ENCODE measurements at regions not wholly inside any gene's neighbourhood (a gene's known extent, or its start where the extent isn't known, plus 50 kb on each side); places are given as distances from the start of the nearest gene placed in this dataset.
"Not testable (repeated sequence)": the region's sequence is repeated elsewhere in the genome, so short reads cannot be mapped to it uniquely, and the experiment has no call there.

GRCh38 chr1:101444873-101445618 lies 208.2 kb downstream of the S1PR1 start:
- TF ChIP-seq CTCF (IDR thresholded peaks at IDR 0.05; ENCODE audit: low read depth, low read length, poor library complexity, severe bottlenecking) (no peak), EZH2phosphoT487 (IDR thresholded peaks at IDR 0.05; ENCODE audit: borderline replicate concordance, low read length) (no peak)
- H3K9me3 ChIP-seq (ENCODE audit: control insufficient read depth, insufficient read depth, low read length): no peaks in the 10 kb centered on the region
- H3K9me2 ChIP-seq (replicated peaks; ENCODE audit: control insufficient read depth, low read length): no peaks in the 10 kb centered on the region
- H3K79me2 ChIP-seq (ENCODE audit: control insufficient read depth, low read length): no peaks in the 10 kb centered on the region
- no peaks in the 10 kb centered on the region for H4K20me1 ChIP-seq (ENCODE audit: control insufficient read depth, insufficient read depth, low read depth, low read length)
- H3F3A ChIP-seq (ENCODE audit: control insufficient read depth, insufficient read depth): no peaks in the 10 kb centered on the region
- H3K4me2 ChIP-seq (ENCODE audit: low read length): no peak overlapping the region
- peaks cover 4% of the 10 kb centered on the region; the same call in 1 of the 2 replicates for H3K27me3 ChIP-seq (ENCODE audit: control insufficient read depth, low read length)
- H3K36me3 ChIP-seq (ENCODE audit: control insufficient read depth, low read length): no peaks in the 10 kb centered on the region
- no peak overlapping the region for H3K4me3 ChIP-seq (ENCODE audit: low read length)
- H3K4me1 ChIP-seq (ENCODE audit: control insufficient read depth, low read length): no peaks in the 10 kb centered on the region
- no peak overlapping the region for H3K27ac ChIP-seq (ENCODE audit: low read depth, low read length)

- H3K27ac ChIP-seq (ENCODE audit: low read depth, low read length): no peak overlapping the region
- H3K79me2 ChIP-seq (ENCODE audit: control insufficient read depth, low read length): no peaks in the 10 kb centered on the region
- H3K9me3 ChIP-seq (ENCODE audit: control insufficient read depth, insufficient read depth, low read length): no peaks in the 10 kb centered on the region
Measured at GRCh38 chr1:101448018-101448417, 211.2 kb downstream of the S1PR1 start.

GRCh38 chr1:101450691-101451090 lies 213.9 kb downstream of the S1PR1 start:
- not testable (repeated sequence) for H3K4me2 ChIP-seq (ENCODE audit: low read length); H3K79me2 ChIP-seq (ENCODE audit: control insufficient read depth, low read length); H4K20me1 ChIP-seq (ENCODE audit: control insufficient read depth, insufficient read depth, low read depth, low read length); H3K36me3 ChIP-seq (ENCODE audit: control insufficient read depth, low read length); H3K9me3 ChIP-seq (ENCODE audit: control insufficient read depth, insufficient read depth, low read length); H3K27ac ChIP-seq (ENCODE audit: low read depth, low read length); H3K4me1 ChIP-seq (ENCODE audit: control insufficient read depth, low read length); H3K27me3 ChIP-seq (ENCODE audit: control insufficient read depth, low read length); H3K4me3 ChIP-seq (ENCODE audit: low read length); H3K9me2 ChIP-seq (replicated peaks; ENCODE audit: control insufficient read depth, low read length); H3F3A ChIP-seq (ENCODE audit: control insufficient read depth, insufficient read depth)

More at GRCh38 chr1:101448018-101448417, 211.2 kb downstream of the S1PR1 start:
- TF ChIP-seq EZH2phosphoT487 (IDR thresholded peaks at IDR 0.05; ENCODE audit: borderline replicate concordance, low read length) (no peak), CTCF (IDR thresholded peaks at IDR 0.05; ENCODE audit: low read depth, low read length, poor library complexity, severe bottlenecking) (no peak)
- H3F3A ChIP-seq (ENCODE audit: control insufficient read depth, insufficient read depth): no peaks in the 10 kb centered on the region
- no peaks in the 10 kb centered on the region for H4K20me1 ChIP-seq (ENCODE audit: control insufficient read depth, insufficient read depth, low read depth, low read length)
- no peak overlapping the region for H3K4me3 ChIP-seq (ENCODE audit: low read length)
- no peak overlapping the region for H3K4me2 ChIP-seq (ENCODE audit: low read length)
- H3K36me3 ChIP-seq (ENCODE audit: control insufficient read depth, low read length): no peaks in the 10 kb centered on the region
- no peaks in the 10 kb centered on the region for H3K9me2 ChIP-seq (replicated peaks; ENCODE audit: control insufficient read depth, low read length)
- H3K27me3 ChIP-seq (ENCODE audit: control insufficient read depth, low read length): no peaks in the 10 kb centered on the region
- H3K4me1 ChIP-seq (ENCODE audit: control insufficient read depth, low read length): no peaks in the 10 kb centered on the region

GRCh38 chr1:101451888-101452287 lies 215.1 kb downstream of the S1PR1 start:
- H3F3A ChIP-seq (ENCODE audit: control insufficient read depth, insufficient read depth): no peaks in the 10 kb centered on the region
- TF ChIP-seq CTCF (IDR thresholded peaks at IDR 0.05; ENCODE audit: low read depth, low read length, poor library complexity, severe bottlenecking) (no peak), EZH2phosphoT487 (IDR thresholded peaks at IDR 0.05; ENCODE audit: borderline replicate concordance, low read length) (no peak)
- no peaks in the 10 kb centered on the region for H3K9me2 ChIP-seq (replicated peaks; ENCODE audit: control insufficient read depth, low read length)
- H3K9me3 ChIP-seq (ENCODE audit: control insufficient read depth, insufficient read depth, low read length): no peaks in the 10 kb centered on the region
- no peaks in the 10 kb centered on the region for H4K20me1 ChIP-seq (ENCODE audit: control insufficient read depth, insufficient read depth, low read depth, low read length)
- H3K4me3 ChIP-seq (ENCODE audit: low read length): no peak overlapping the region
- H3K36me3 ChIP-seq (ENCODE audit: control insufficient read depth, low read length): no peaks in the 10 kb centered on the region
- H3K4me2 ChIP-seq (ENCODE audit: low read length): no peak overlapping the region
- H3K27me3 ChIP-seq (ENCODE audit: control insufficient read depth, low read length): no peaks in the 10 kb centered on the region; the same call in 1 of the 2 replicates
- no peaks in the 10 kb centered on the region for H3K79me2 ChIP-seq (ENCODE audit: control insufficient read depth, low read length)
- H3K4me1 ChIP-seq (ENCODE audit: control insufficient read depth, low read length): no peaks in the 10 kb centered on the region
- no peak overlapping the region for H3K27ac ChIP-seq (ENCODE audit: low read depth, low read length)

Measured in DOHH2 (cell line).